Prostate gland (tissue), 2 donors: ENCODE measurements at regions not wholly inside any gene's neighbourhood (a gene's known extent, or its start where the extent isn't known, plus 50 kb on each side); places are given as distances from the start of the nearest gene placed in this dataset.
"Not testable (repeated sequence)": the region's sequence is repeated elsewhere in the genome, so short reads cannot be mapped to it uniquely, and the experiment has no call there.

Experiments
- DNase-seq: peaks from one replicate; pipeline ENCODE4 v3.0.0-alpha.2; 2019; ENCODE audit warnings: low spot score
- H3K27ac ChIP-seq, 2 donors: fragments of 200-600 bp; sonication (generic); 2 replicates each; pipeline ENCODE4 v1.5.1; 2017 to 2019
- H3K27me3 ChIP-seq: fragments of 200-600 bp; sonication (generic); replicated peaks from 2 replicates; pipeline ENCODE4 v1.5.1; 2019; ENCODE audit not compliant: insufficient read depth
- H3K36me3 ChIP-seq, 2 donors: fragments of 200-600 bp; sonication (generic); 1 replicate in 1 of 2; 2 replicates in 1 of 2; pipeline versions ENCODE4 v1.5.1 to v1.8.1; 2017 to 2019
- H3K4me1 ChIP-seq: fragments of 200-600 bp; sonication (generic); replicated peaks from 2 replicates; pipeline ENCODE4 v1.5.1; 2019
- H3K4me3 ChIP-seq, 2 donors: fragments of 200-600 bp; sonication (generic); 2 replicates each; pipeline ENCODE4 v1.5.1; 2017 to 2019
- H3K9me3 ChIP-seq: fragments of 200-600 bp; sonication (generic); 2 replicates; pipeline ENCODE4 v1.5.1; 2017
- POLR2A ChIP-seq: fragments of 450-650 bp; IDR thresholded peaks from one replicate; pipeline ENCODE4 v1.6.1; 2016; ENCODE audit warnings: antibody characterized with exemption, mild to moderate bottlenecking
- POLR2AphosphoS5 ChIP-seq: sonication (generic); formaldehyde crosslinking; IDR thresholded peaks from one replicate; pipeline ENCODE4 v1.6.1; 2017; ENCODE audit warnings: antibody characterized with exemption
- WGBS: methylation state at CpG from one replicate; pipeline ENCODE4 v1.1.5; 2018; 5-methylcytosine and 5-hydroxymethylcytosine counted together
- intact Hi-C: fragments of 100-400 bp; cut with DNase I; formaldehyde crosslinking; loops from one replicate; pipeline ENCODE4 v1.14.2; 2022
- TF ChIP-seq, protein P1 (sequence below), 4 experiments: fragments of 200-600 bp in 2 of 4; fragments of 450-650 bp in 2 of 4; sonication (generic) in 2 of 4; IDR thresholded peaks; 1 replicate in 3 of 4; 2 replicates in 1 of 4; pipeline ENCODE4 v1.5.1; 2016 to 2019; ENCODE audit warnings: antibody characterized with exemption in 4 of 4, mild to moderate bottlenecking in 2 of 4, moderate library complexity in 2 of 4

DNA sequence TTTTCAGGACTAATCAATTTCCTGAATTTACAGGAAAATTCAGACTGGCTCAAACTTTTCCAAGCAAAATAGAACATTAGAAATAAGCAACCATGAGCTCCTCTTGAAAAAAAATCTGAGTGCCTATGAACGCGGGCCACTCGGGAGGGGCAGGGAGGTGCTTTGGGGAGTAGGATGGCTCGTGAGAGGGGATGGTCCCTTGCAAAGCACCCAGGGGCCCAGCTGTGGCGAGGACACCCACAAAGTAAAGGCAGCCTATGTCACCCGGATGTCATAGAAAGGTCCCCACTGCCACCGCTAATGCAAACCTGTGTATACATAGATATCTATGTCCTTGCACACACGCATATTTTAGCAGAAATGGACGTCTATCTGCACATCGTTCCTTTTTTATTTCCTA lies 309.9 kb downstream of the ADGRD1 start:
- no peak for TF ChIP-seq POLR2AphosphoS5
- TF ChIP-seq POLR2A: no peak
- TF ChIP-seq, protein P1, sequence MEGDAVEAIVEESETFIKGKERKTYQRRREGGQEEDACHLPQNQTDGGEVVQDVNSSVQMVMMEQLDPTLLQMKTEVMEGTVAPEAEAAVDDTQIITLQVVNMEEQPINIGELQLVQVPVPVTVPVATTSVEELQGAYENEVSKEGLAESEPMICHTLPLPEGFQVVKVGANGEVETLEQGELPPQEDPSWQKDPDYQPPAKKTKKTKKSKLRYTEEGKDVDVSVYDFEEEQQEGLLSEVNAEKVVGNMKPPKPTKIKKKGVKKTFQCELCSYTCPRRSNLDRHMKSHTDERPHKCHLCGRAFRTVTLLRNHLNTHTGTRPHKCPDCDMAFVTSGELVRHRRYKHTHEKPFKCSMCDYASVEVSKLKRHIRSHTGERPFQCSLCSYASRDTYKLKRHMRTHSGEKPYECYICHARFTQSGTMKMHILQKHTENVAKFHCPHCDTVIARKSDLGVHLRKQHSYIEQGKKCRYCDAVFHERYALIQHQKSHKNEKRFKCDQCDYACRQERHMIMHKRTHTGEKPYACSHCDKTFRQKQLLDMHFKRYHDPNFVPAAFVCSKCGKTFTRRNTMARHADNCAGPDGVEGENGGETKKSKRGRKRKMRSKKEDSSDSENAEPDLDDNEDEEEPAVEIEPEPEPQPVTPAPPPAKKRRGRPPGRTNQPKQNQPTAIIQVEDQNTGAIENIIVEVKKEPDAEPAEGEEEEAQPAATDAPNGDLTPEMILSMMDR (IDR thresholded peaks at IDR 0.05): no peak
- Histone ChIP-seq H3K4me3 (no peak overlapping the region), H3K27me3 (no peaks in the 10 kb centered on the region), H3K36me3 (no peaks in the 10 kb centered on the region), H3K9me3 (no peaks in the 10 kb centered on the region), H3K4me1 (no peaks in the 10 kb centered on the region), H3K27ac (no peak overlapping the region)
- intact Hi-C loops: no loop called here
- 80% methylated on average over 10 of the region's 10 CpGs for WGBS
- DNase-seq: no peak

- Histone ChIP-seq H3K4me3 (no peak overlapping the region), H3K36me3 (no peaks in the 10 kb centered on the region), H3K4me1 (no peaks in the 10 kb centered on the region), H3K27me3 (no peaks in the 10 kb centered on the region), H3K27ac (no peak overlapping the region), H3K9me3 (no peaks in the 10 kb centered on the region)
- 39% methylated on average over 10 of the region's 10 CpGs for WGBS
- DNase-seq: no peak
- intact Hi-C loops: no loop called here
- TF ChIP-seq POLR2A (no peak), POLR2AphosphoS5 (no peak)
- TF ChIP-seq, protein P1 (IDR thresholded peaks at IDR 0.05): no peak
These were observed 310.9 kb downstream of the ADGRD1 start for GRCh38 chr12:131264635-131265034.

- TF ChIP-seq, protein P1 (IDR thresholded peaks at IDR 0.05): no peak
- TF ChIP-seq POLR2A (no peak), POLR2AphosphoS5 (no peak)
- Histone ChIP-seq H3K4me1 (no peaks in the 10 kb centered on the region), H3K4me3 (no peak overlapping the region), H3K27me3 (no peaks in the 10 kb centered on the region), H3K9me3 (no peaks in the 10 kb centered on the region), H3K36me3 (no peaks in the 10 kb centered on the region), H3K27ac (no peak overlapping the region)
- no peak for DNase-seq
- 64% methylated on average over 19 of the region's 19 CpGs for WGBS
- intact Hi-C loops: no loop called here
These were observed 313.1 kb downstream of the ADGRD1 start for GRCh38 chr12:131266591-131267467.

- WGBS: 98% methylated on average over 3 of the region's 3 CpGs
- TF ChIP-seq POLR2A: no peak
- no peak for TF ChIP-seq POLR2AphosphoS5
- TF ChIP-seq, protein P1 (IDR thresholded peaks at IDR 0.05): no peak
- Histone ChIP-seq H3K36me3 (no peaks in the 10 kb centered on the region), H3K4me1 (no peaks in the 10 kb centered on the region), H3K9me3 (no peaks in the 10 kb centered on the region), H3K4me3 (no peak overlapping the region), H3K27me3 (no peaks in the 10 kb centered on the region), H3K27ac (no peak overlapping the region)
- no peak for DNase-seq
- intact Hi-C loops: no loop called here
These were observed 313.9 kb downstream of the ADGRD1 start for GRCh38 chr12:131267576-131267975.

DNA sequence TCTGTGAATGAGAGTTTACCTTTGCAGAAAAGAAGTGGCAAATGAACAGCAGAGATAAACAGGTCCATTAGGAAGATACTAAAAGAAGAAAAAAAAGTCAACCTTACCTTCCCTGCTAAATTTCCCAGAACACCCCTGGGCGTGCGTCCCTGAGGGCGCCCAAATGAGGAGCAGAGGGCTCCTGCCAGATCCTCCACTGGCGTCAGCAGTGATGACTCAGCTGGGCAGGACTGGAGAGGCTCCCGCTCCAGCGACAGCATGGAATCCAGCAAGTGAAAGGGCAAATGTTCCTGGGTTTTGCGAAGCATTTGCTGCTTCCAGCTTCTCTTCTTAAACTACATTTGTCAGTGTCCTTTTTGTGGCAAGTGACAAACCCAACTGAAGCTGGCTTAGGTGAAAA lies 314.4 kb downstream of the ADGRD1 start:
- H3K36me3 ChIP-seq, DNase-seq, H3K4me1 ChIP-seq, H3K27me3 ChIP-seq, intact Hi-C loops, H3K9me3 ChIP-seq, H3K27ac ChIP-seq, H3K4me3 ChIP-seq: not testable (repeated sequence)
- WGBS: 26% methylated on average over 5 of the region's 7 CpGs

- WGBS: 67% methylated on average over 3 of the region's 4 CpGs
- H3K27me3 ChIP-seq, H3K36me3 ChIP-seq, intact Hi-C loops, H3K4me1 ChIP-seq, H3K4me3 ChIP-seq, H3K9me3 ChIP-seq, DNase-seq, H3K27ac ChIP-seq: not testable (repeated sequence)
These were observed 314.9 kb downstream of the ADGRD1 start for GRCh38 chr12:131268571-131268970.
